Stimulated activated CD8-positive, alpha-beta memory T cell treated with anti-CD3 and anti-CD28 coated beads, Interleukin-4, amount 100 ng/mL, for 24 hours (primary cell): ENCODE measurements at regions not wholly inside any gene's neighbourhood (a gene's known extent, or its start where the extent isn't known, plus 50 kb on each side); places are given as distances from the start of the nearest gene placed in this dataset.

ENCODE experiments used
- DNase-seq: peaks from one replicate; pipeline ENCODE4 v3.0.0-alpha.2; 2020; ENCODE audit warnings: low read depth

GRCh38 chr1:30638086-30638485 is 85.3 kb downstream of the MATN1 start:
- DNase-seq: no peak

GRCh38 chr1:30637183-30637980 is 86.0 kb downstream of the MATN1 start:
- no peak for DNase-seq

GRCh38 chr1:30636621-30637020 is 86.8 kb downstream of the MATN1 start:
- no peak for DNase-seq

GRCh38 chr1:30635391-30635975 is 87.9 kb downstream of the MATN1 start:
- DNase-seq: no peak

GRCh38 chr1:30634507-30634906 is 88.9 kb downstream of the MATN1 start:
- no peak for DNase-seq

- no peak for DNase-seq
Measured at GRCh38 chr1:30633294-30633693, 90.1 kb downstream of the MATN1 start.

GRCh38 chr1:30632481-30632880 is 90.9 kb downstream of the MATN1 start:
- no peak for DNase-seq

GRCh38 chr1:30631700-30632099 is 91.7 kb downstream of the MATN1 start:
- DNase-seq: no peak

GRCh38 chr1:30629501-30629900 is 93.9 kb downstream of the MATN1 start:
- no peak for DNase-seq

GRCh38 chr1:30627994-30628393 is 95.4 kb downstream of the MATN1 start:
- DNase-seq: no peak

- DNase-seq: no peak
Measured at GRCh38 chr1:30627206-30627605, 96.2 kb downstream of the MATN1 start.

- no peak for DNase-seq
Measured at GRCh38 chr1:30623431-30623830, 100.0 kb downstream of the MATN1 start.

GRCh38 chr1:30619619-30620018 is 103.8 kb downstream of the MATN1 start:
- DNase-seq: no peak

- DNase-seq: no peak
Measured at GRCh38 chr1:30618335-30618747, 105.0 kb downstream of the MATN1 start.

- no peak for DNase-seq
Measured at GRCh38 chr1:30616759-30617158, 106.6 kb downstream of the MATN1 start.

- no peak for DNase-seq
Measured at GRCh38 chr1:30615816-30616590, 107.4 kb downstream of the MATN1 start.

- no peak for DNase-seq
Measured at GRCh38 chr1:30615076-30615795, 108.1 kb downstream of the MATN1 start.

GRCh38 chr1:30613188-30613587 is 110.2 kb downstream of the MATN1 start:
- no peak for DNase-seq

GRCh38 chr1:30612536-30613065 is 110.8 kb downstream of the MATN1 start:
- no peak for DNase-seq

GRCh38 chr1:30611741-30612309 is 111.6 kb downstream of the MATN1 start:
- DNase-seq: no peak

GRCh38 chr1:30610917-30611316 is 112.5 kb downstream of the MATN1 start:
- DNase-seq: no peak

GRCh38 chr1:30609999-30610345 is 113.4 kb downstream of the MATN1 start:
- no peak for DNase-seq
